ENCODE measurements at regions not wholly inside any gene's neighbourhood (a gene's known extent, or its start where the extent isn't known, plus 50 kb on each side); places are given as distances from the start of the nearest gene placed in this dataset.
"Not testable (repeated sequence)": the region's sequence is repeated elsewhere in the genome, so short reads cannot be mapped to it uniquely, and the experiment has no call there.

GRCh38 chr4:71870456-71870855 lies 86.6 kb upstream of the GC start:
- DNase-seq (ENCODE audit: low spot score): no peak
- Histone ChIP-seq H3K4me1 (ENCODE audit: insufficient read depth, poor library complexity, severe bottlenecking) (no peaks in the 10 kb centered on the region), H3K27me3 (ENCODE audit: insufficient read depth, poor library complexity, severe bottlenecking) (no peaks in the 10 kb centered on the region), H3K9me3 (ENCODE audit: severe bottlenecking) (peaks cover 2% of the 10 kb centered on the region), H3K36me3 (ENCODE audit: low read depth) (no peaks in the 10 kb centered on the region), H3K4me3 (ENCODE audit: severe bottlenecking) (no peak overlapping the region), H3K27ac (ENCODE audit: poor library complexity, severe bottlenecking) (no peak overlapping the region)
- no peak for TF ChIP-seq CTCF (IDR thresholded peaks at IDR 0.05; ENCODE audit: poor library complexity, severe bottlenecking)
- no peak for ATAC-seq (ENCODE audit: low read depth)

- no peaks in the 10 kb centered on the region for H3K4me1 ChIP-seq (ENCODE audit: insufficient read depth, poor library complexity, severe bottlenecking)
- no peak overlapping the region for H3K4me3 ChIP-seq (ENCODE audit: severe bottlenecking)
- ATAC-seq (ENCODE audit: low read depth) (no peak), DNase-seq (ENCODE audit: low spot score) (no peak)
- H3K36me3 ChIP-seq (ENCODE audit: low read depth): no peaks in the 10 kb centered on the region
- H3K27ac ChIP-seq (ENCODE audit: poor library complexity, severe bottlenecking): no peak overlapping the region
- no peaks in the 10 kb centered on the region for H3K27me3 ChIP-seq (ENCODE audit: insufficient read depth, poor library complexity, severe bottlenecking)
- no peaks in the 10 kb centered on the region for H3K9me3 ChIP-seq (ENCODE audit: severe bottlenecking)
- TF ChIP-seq CTCF (IDR thresholded peaks at IDR 0.05; ENCODE audit: poor library complexity, severe bottlenecking): no peak
Observed at GRCh38 chr4:71872221-71872620, 88.3 kb upstream of the GC start.

GRCh38 chr4:71872767-71873415 lies 89.0 kb upstream of the GC start:
- Histone ChIP-seq H3K4me3 (ENCODE audit: severe bottlenecking) (no peak overlapping the region), H3K27ac (ENCODE audit: poor library complexity, severe bottlenecking) (no peak overlapping the region), H3K36me3 (ENCODE audit: low read depth) (no peaks in the 10 kb centered on the region), H3K27me3 (ENCODE audit: insufficient read depth, poor library complexity, severe bottlenecking) (no peaks in the 10 kb centered on the region), H3K9me3 (ENCODE audit: severe bottlenecking) (no peaks in the 10 kb centered on the region), H3K4me1 (ENCODE audit: insufficient read depth, poor library complexity, severe bottlenecking) (no peaks in the 10 kb centered on the region)
- no peak for ATAC-seq (ENCODE audit: low read depth)
- DNase-seq (ENCODE audit: low spot score): no peak
- no peak for TF ChIP-seq CTCF (IDR thresholded peaks at IDR 0.05; ENCODE audit: poor library complexity, severe bottlenecking)

- Histone ChIP-seq H3K9me3 (ENCODE audit: severe bottlenecking) (no peaks in the 10 kb centered on the region), H3K4me1 (ENCODE audit: insufficient read depth, poor library complexity, severe bottlenecking) (no peaks in the 10 kb centered on the region), H3K27ac (ENCODE audit: poor library complexity, severe bottlenecking) (no peak overlapping the region), H3K27me3 (ENCODE audit: insufficient read depth, poor library complexity, severe bottlenecking) (no peaks in the 10 kb centered on the region), H3K36me3 (ENCODE audit: low read depth) (no peaks in the 10 kb centered on the region), H3K4me3 (ENCODE audit: severe bottlenecking) (no peak overlapping the region)
- DNase-seq (ENCODE audit: low spot score): no peak
- no peak for ATAC-seq (ENCODE audit: low read depth)
- no peak for TF ChIP-seq CTCF (IDR thresholded peaks at IDR 0.05; ENCODE audit: poor library complexity, severe bottlenecking)
Observed at GRCh38 chr4:71878376-71878775, 94.5 kb upstream of the GC start.

GRCh38 chr4:71882113-71882841 lies 98.4 kb upstream of the GC start:
- H3K27ac ChIP-seq (ENCODE audit: poor library complexity, severe bottlenecking): no peak overlapping the region
- DNase-seq (ENCODE audit: low spot score) (no peak), ATAC-seq (ENCODE audit: low read depth) (no peak)
- no peaks in the 10 kb centered on the region for H3K9me3 ChIP-seq (ENCODE audit: severe bottlenecking)
- H3K4me3 ChIP-seq (ENCODE audit: severe bottlenecking): no peak overlapping the region
- H3K4me1 ChIP-seq (ENCODE audit: insufficient read depth, poor library complexity, severe bottlenecking): no peaks in the 10 kb centered on the region
- no peaks in the 10 kb centered on the region for H3K36me3 ChIP-seq (ENCODE audit: low read depth)
- no peaks in the 10 kb centered on the region for H3K27me3 ChIP-seq (ENCODE audit: insufficient read depth, poor library complexity, severe bottlenecking)
- TF ChIP-seq CTCF (IDR thresholded peaks at IDR 0.05; ENCODE audit: poor library complexity, severe bottlenecking): no peak

- ATAC-seq (ENCODE audit: low read depth); H3K9me3 ChIP-seq (ENCODE audit: severe bottlenecking); H3K27ac ChIP-seq (ENCODE audit: poor library complexity, severe bottlenecking); H3K36me3 ChIP-seq (ENCODE audit: low read depth); DNase-seq (ENCODE audit: low spot score); H3K27me3 ChIP-seq (ENCODE audit: insufficient read depth, poor library complexity, severe bottlenecking); H3K4me1 ChIP-seq (ENCODE audit: insufficient read depth, poor library complexity, severe bottlenecking); H3K4me3 ChIP-seq (ENCODE audit: severe bottlenecking): not testable (repeated sequence)
Observed at GRCh38 chr4:71900366-71900765, 116.5 kb upstream of the GC start.

GRCh38 chr4:71905594-71905993 lies 121.7 kb upstream of the GC start:
- not testable (repeated sequence) for H3K4me1 ChIP-seq (ENCODE audit: insufficient read depth, poor library complexity, severe bottlenecking); H3K36me3 ChIP-seq (ENCODE audit: low read depth); DNase-seq (ENCODE audit: low spot score); H3K4me3 ChIP-seq (ENCODE audit: severe bottlenecking); H3K27ac ChIP-seq (ENCODE audit: poor library complexity, severe bottlenecking); H3K27me3 ChIP-seq (ENCODE audit: insufficient read depth, poor library complexity, severe bottlenecking); ATAC-seq (ENCODE audit: low read depth); H3K9me3 ChIP-seq (ENCODE audit: severe bottlenecking)

Data from RWPE2 (cell line).